Stimulated activated CD4-positive, alpha-beta T cell treated with anti-CD3 and anti-CD28 coated beads, Interleukin-15, amount 100 ng/mL, for 1 hour (primary cell): ENCODE measurements at regions not wholly inside any gene's neighbourhood (a gene's known extent, or its start where the extent isn't known, plus 50 kb on each side); places are given as distances from the start of the nearest gene placed in this dataset.
"Not testable (repeated sequence)": the region's sequence is repeated elsewhere in the genome, so short reads cannot be mapped to it uniquely, and the experiment has no call there.

Experiments used
- DNase-seq, 2 donors: peaks; one replicate each; pipeline ENCODE4 v3.0.0-alpha.2; 2020; ENCODE audit warnings: low read depth in 1 of 2, low spot score in 1 of 2

- DNase-seq, result no peak
These were observed 227.8 kb upstream of the RBMS1 start for GRCh38 chr2:160721089-160722040.

DNA sequence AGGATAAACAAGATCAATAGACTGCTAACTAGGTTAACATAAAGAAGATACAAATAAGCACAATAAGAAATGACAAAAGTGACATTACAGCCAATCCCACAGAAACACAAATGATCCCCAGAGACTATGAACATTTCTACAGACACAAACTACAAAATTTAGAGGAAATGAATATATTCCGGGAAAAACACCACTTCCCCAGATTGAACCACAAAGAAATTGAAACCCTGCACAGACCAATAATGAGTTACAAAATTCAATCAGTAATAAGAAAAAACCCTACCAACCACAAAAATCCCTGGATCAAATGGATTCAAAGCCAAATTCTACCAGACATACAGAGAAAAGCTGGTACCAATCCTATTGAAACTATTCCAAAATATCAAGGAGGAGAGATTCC, 232.4 kb upstream of the RBMS1 start:
- DNase-seq, result no peak

DNA sequence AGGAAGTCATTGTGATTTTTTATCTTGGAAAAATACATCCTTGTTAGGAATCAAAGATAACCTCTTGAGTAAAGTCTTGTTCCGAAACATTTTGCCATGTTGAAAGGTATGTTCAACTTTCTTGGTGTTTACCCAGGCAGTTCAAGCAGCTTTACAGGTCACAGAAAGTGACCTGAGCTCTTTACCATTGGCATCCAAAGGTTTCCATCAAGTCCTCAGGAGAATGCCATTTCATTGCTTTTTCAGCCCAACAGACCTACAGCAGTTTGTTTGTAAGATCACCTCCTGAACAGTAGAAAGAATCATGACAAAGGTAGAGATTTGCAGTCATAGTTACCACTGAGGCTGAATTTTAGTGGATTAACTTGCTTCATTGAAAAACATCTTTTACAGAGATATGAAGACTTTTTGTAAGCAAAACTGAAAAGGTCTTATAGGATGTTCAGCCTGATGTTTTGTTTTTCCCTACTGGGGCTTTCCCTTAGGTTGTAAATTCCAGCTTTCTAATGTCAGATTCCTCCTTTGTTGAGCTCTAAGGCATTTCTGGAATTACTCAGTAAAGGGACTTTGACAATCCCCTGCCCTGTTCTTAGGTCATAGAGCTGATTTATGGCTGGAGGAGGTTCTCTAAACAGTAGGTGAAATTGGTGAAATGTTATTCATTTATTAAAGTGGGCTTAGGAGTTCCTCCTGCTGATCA, 236.8 kb upstream of the RBMS1 start:
- DNase-seq, result no peak

DNA sequence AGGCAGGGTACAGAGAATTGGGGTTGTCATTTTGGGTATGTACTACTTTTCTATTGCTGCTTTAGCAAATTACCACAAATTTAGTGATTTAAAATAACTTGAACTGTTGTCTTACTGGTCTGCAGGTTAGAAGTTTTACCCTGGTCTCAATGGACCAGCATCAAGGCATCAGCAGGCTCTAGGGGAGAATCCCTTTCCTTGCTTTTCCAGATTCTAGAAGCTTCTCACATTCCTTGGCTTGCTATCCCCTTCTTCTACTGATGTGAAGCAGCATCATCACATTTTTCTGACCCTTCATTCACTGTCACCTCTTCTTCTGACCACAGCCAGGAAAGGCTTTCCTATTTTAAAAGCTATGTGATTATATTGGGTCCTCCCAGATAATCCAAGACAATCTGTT, 237.8 kb upstream of the RBMS1 start:
- no peak for DNase-seq

DNA sequence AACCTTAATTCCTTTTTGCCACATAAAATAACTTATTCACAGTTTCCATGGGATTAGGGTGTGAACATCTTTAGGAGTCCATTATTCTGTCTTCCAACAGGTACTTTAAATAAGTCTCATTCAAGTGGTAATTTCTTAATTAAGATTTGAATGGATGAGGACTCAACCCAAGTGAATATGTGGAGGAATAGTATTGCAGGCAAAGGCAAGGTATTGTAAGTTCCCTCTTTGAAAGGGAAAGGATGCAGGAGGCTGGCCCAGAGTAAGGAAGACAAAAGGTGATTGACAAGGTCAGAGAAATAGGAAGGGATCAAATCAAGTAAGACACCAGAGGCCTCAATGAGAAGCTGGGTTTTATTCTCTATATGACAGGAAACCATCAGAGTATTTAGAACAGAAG, 238.2 kb upstream of the RBMS1 start:
- DNase-seq, result no peak

DNA sequence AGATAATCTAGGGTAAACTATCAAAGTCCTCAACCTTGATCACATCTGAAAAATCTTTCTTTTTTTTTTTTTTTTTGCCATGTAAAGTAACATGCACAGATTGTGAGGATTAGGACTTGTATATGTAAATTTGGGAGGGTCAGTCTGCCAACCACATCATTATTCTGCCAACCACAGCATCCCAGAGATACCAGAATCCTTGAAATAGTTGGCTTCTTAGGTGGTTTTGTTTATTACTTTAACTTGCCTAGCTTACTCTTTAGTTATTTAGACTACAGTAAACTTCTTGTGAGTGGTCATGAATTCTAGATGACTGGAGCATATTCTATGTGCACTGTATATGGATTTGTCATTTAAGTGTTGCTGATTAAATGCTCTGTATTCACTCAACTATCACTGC, 242.1 kb upstream of the RBMS1 start:
- DNase-seq, result no peak

DNA sequence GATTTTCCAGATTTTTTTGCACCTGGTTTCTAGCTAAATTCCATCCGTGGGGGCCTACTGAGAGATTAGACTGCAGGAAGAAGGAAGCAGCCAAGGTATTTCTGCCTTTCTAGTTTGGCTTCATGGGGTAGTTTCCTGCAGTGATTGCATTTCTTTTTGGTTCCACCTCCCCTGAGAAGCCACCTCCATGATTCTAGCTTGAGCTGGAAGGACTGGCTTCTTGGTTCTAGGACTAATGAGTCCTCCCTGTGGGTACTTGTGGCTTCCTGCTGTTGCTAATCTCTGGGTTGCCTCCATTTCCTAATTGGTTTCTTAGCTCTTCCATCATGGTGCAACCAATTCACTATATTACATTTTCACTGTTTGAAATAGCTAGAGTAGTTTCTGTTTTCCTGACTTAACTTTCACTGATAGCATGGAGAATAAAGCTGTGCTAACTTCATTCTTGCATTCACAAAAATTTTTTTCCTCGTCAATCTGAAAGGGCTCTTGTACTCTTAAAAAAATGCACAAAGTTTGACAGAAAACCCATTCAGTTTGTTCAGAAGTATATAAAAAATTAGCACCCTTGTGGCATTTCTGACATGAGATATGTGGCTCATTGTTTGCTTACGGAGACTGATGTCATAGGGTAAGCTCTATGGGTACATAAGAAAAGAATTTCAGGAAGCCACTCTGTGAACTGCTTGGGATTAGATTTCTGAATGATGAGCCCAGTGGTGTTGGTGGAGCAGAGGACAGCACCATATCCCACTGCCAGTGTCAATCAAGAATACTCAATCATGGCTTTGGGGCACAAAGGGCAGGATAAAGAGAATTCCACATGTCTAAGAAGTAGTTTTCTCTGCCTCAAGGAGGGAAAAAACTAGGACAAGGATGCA, 242.8 kb upstream of the RBMS1 start:
- DNase-seq, result no peak

DNA sequence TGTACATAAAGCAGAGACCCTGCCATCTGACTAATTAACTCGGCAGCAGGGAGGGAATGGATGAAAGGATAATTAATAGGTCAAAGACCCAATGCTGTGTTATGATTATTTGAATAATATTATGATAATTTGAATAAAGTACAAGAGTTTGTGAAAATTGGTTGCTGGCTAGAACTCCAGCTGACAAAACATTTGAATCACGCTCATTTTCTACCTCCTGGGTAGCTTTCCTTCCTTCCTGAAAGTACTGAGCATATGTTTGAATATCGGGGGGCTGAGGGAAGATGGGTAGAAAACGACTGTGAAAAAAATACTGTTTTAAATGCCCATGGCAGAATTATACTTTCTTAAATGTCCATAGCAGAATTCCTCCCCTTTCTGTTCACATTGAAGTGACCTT, 243.6 kb upstream of the RBMS1 start:
- DNase-seq, result no peak

- no peak for DNase-seq
These were observed 247.7 kb upstream of the RBMS1 start for GRCh38 chr2:160741271-160741670.

DNA sequence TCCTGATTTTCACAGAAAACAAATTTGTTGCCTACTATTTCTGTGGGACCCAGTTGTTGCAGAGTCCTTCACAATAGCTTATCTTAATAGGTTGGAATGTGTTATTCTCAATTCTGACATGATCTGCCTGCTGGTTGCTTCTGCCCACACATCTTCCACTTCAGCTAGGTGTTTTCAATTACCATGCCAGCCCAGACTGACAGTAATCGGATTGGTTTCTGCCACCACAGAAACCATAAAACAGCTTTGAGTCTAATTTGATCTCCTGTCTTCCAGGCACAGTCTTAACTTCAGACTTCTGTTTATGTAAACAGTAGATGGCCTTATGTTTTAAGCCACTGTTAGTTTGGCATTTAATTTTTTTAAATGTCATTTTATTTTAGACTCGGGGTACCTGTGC, 248.2 kb upstream of the RBMS1 start:
- DNase-seq, result no peak

- no peak for DNase-seq
These were observed 249.1 kb upstream of the RBMS1 start for GRCh38 chr2:160742667-160743066.

- DNase-seq, result no peak
These were observed 254.0 kb upstream of the RBMS1 start for GRCh38 chr2:160747501-160748170.

GRCh38 chr2:160751021-160751420, 257.4 kb upstream of the RBMS1 start:
- no peak for DNase-seq

- DNase-seq, result no peak
These were observed 259.1 kb upstream of the RBMS1 start for GRCh38 chr2:160752475-160753330.

DNA sequence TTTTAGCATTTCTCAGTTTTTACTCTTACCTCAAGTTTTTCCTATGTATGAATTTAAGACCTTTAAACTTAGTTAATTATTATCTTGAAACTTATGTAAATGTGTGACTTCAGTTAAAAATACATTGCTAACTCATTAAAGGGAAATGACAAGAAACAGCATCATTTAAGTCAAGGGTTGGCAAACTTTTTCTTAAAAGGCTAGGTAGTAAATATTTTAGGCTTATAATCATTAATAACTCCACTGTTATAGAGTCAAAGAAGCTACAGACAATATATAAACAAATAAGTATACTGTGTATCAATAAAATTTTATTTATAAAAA, 259.7 kb upstream of the RBMS1 start:
- no peak for DNase-seq

- DNase-seq, result no peak
These were observed 260.4 kb upstream of the RBMS1 start for GRCh38 chr2:160753960-160754359.

- DNase-seq, result no peak
These were observed 262.9 kb upstream of the RBMS1 start for GRCh38 chr2:160756481-160756880.

GRCh38 chr2:160762493-160763128, 269.0 kb upstream of the RBMS1 start:
- not testable (repeated sequence) for DNase-seq

GRCh38 chr2:160783474-160783873, 289.9 kb upstream of the RBMS1 start:
- no peak for DNase-seq

DNA sequence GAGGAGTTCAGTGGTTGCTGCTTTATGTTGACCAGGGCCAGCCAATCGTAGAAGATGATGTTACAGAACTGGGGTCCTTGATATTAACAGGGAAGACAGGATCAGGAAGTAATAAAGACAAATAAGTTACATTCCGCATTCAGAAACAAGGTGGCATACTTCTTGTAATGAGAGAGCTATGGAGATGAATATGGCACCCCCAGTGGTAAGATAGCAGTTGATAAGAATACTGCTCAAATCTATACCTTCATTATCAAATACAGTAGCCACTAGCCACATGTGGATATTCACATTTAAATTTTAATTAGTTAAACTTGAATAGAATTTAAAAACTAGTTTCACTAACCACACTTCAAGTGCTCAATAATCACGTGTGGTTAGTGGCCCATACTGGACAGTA, 290.4 kb upstream of the RBMS1 start:
- DNase-seq, result no peak
